Fibroblast of the aortic adventitia (primary cell): ENCODE measurements at regions not wholly inside any gene's neighbourhood (a gene's known extent, or its start where the extent isn't known, plus 50 kb on each side); places are given as distances from the start of the nearest gene placed in this dataset.
"Not testable (repeated sequence)": the region's sequence is repeated elsewhere in the genome, so short reads cannot be mapped to it uniquely, and the experiment has no call there.

Source experiments
- DNase-seq: peaks from one replicate; pipeline ENCODE4 v3.0.0-alpha.2; 2010; ENCODE audit warnings: low read depth
- H3K4me3 ChIP-seq: 2 replicates; pipeline ENCODE4 v1.5.1; 2011; ENCODE audit warnings: low read depth, mild to moderate bottlenecking, control low read depth, low read length, moderate library complexity
- CTCF ChIP-seq: IDR thresholded peaks from 2 replicates; pipeline ENCODE4 v1.5.1; 2011; ENCODE audit warnings: mild to moderate bottlenecking, low read length, control low read depth, inconsistent platforms; ENCODE audit not compliant: insufficient read depth

GRCh38 chr3:88742674-88743507 is 364.5 kb upstream of the EPHA3 start:
- H3K4me3 ChIP-seq: no peak overlapping the region
- no peak for DNase-seq
- TF ChIP-seq CTCF: no peak

- no peak for DNase-seq
- no peak overlapping the region for H3K4me3 ChIP-seq
- no peak for TF ChIP-seq CTCF
Measured at GRCh38 chr3:88744896-88745295, 362.5 kb upstream of the EPHA3 start.

GRCh38 chr3:88747145-88747544 is 360.3 kb upstream of the EPHA3 start:
- not testable (repeated sequence) for H3K4me3 ChIP-seq, DNase-seq

- no peak for TF ChIP-seq CTCF
- no peak overlapping the region for H3K4me3 ChIP-seq
- DNase-seq: no peak
Measured at GRCh38 chr3:88758676-88759075, 348.7 kb upstream of the EPHA3 start.

- no peak for TF ChIP-seq CTCF
- no peak for DNase-seq
- no peak overlapping the region for H3K4me3 ChIP-seq
Measured at GRCh38 chr3:88767746-88768145, 339.7 kb upstream of the EPHA3 start.

- no peak for DNase-seq
- TF ChIP-seq CTCF: no peak
- H3K4me3 ChIP-seq: no peak overlapping the region
Measured at GRCh38 chr3:88773766-88774165, 333.7 kb upstream of the EPHA3 start.

DNA sequence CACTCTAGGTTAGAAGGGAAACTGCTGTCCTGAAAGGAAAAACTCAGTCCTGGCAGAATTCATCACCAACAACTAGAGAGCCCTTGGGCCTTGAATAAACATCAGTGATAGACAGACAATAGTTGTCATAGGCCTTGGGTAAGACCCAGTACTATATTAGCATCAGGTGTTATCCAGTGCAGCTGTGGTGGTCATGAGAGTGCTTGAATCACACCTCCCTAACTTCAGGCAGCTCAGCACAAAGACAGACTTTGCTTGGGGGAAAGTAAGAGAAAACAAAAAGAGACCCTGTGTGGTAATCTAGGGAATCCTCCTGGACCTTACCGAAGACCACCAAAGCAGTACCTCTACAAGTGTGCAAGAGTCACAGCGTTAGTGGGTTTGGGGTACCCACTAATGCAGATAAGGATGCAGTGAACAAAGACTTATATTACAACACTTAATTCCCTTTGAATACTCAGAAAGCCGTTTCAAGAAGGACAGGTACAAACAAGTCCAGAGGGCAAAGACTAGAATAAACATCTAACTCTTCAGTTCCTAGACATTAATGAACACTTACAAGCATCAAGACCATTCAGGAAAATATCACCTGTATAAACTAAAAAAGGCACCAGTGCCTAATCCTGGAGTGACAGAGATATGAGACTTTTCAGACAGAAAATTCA is 332.3 kb upstream of the EPHA3 start:
- no peak for TF ChIP-seq CTCF
- no peak for DNase-seq
- no peak overlapping the region for H3K4me3 ChIP-seq
